ENCODE measurements at regions not wholly inside any gene's neighbourhood (a gene's known extent, or its start where the extent isn't known, plus 50 kb on each side); places are given as distances from the start of the nearest gene placed in this dataset.
A peak's percentile ranks its signal among the peaks of the same experiment; 100 is the strongest.

DNA sequence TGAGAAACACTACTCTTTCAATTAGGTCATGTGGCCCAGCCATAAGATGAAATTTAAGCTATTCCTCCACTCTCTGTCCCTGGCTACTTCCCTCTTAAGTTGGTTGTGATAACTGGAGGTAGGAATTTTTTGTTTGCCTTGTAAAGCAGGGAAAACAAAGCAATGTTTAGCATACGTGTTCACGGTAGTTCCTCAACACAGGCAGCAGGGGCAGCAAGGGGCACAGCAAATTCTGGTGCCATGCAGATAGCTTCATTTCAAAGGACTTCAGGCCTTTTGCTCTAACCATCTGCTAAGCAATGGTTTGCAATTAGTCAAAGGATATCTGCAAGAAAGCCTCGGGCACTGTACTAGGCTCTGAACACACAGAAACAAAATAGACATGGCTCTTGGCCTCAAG, 330.2 kb downstream of the ZIC3 start:
- H4K20me1 ChIP-seq (replicated peaks in 1 of 2; ENCODE audit: control insufficient read depth in 1 of 2, insufficient read depth in 2 of 2, low read length in 2 of 2): no peaks in the 10 kb centered on the region
- H3K56ac ChIP-seq (replicated peaks; ENCODE audit: insufficient read length, low read depth, low read length): no peak overlapping the region
- H2BK12ac ChIP-seq (ENCODE audit: low read depth, low read length): no peak overlapping the region
- H3K9ac ChIP-seq (replicated peaks in 1 of 4; ENCODE audit: extremely low read depth in 1 of 4, low read depth in 3 of 4, low read length in 3 of 4): no peak overlapping the region
- H3K27me3 ChIP-seq (replicated peaks in 1 of 4; ENCODE audit: control insufficient read depth in 3 of 4, extremely low read depth in 1 of 4, insufficient read depth in 3 of 4, low read length in 3 of 4): no peaks in the 10 kb centered on the region
- CTCF ChIA-PET (ENCODE audit: partially characterized antibody): interaction anchor here (0.8 to 1.8 kb wide), 11 partner anchors 9 to 467 kb away, joined by 3 to 5 read pairs (median 3); no protein-coding TSS in a partner anchor
- no peak overlapping the region for H2BK20ac ChIP-seq (ENCODE audit: low read length)
- no peak overlapping the region for H2AK5ac ChIP-seq (ENCODE audit: low read depth, low read length)
- peak; percentile 96 for FAIRE-seq
- no peaks in the 10 kb centered on the region for H3K9me3 ChIP-seq (ENCODE audit: insufficient read depth in 2 of 2, low read depth in 1 of 2, low read length in 1 of 2)
- H4K5ac ChIP-seq (ENCODE audit: insufficient read length, low read depth, low read length): no peak overlapping the region
- H3K79me1 ChIP-seq (ENCODE audit: low read depth, low read length): no peaks in the 10 kb centered on the region
- H3K18ac ChIP-seq (ENCODE audit: extremely low read depth, low read length): no peak overlapping the region
- no peak overlapping the region for H2BK15ac ChIP-seq (ENCODE audit: low read length)
- H3K4me1 ChIP-seq (replicated peaks in 1 of 4; ENCODE audit: control insufficient read depth in 3 of 4, insufficient read depth in 4 of 4, low read length in 3 of 4): no peaks in the 10 kb centered on the region
- no peak overlapping the region for H4K91ac ChIP-seq (replicated peaks; ENCODE audit: insufficient read length, low read length)
- H3K23ac ChIP-seq (ENCODE audit: insufficient read length): no peak overlapping the region
- POLR2A ChIA-PET (ENCODE audit: partially characterized antibody): no interaction called here
- H3K14ac ChIP-seq (ENCODE audit: insufficient read length): no peak overlapping the region
- H4K8ac ChIP-seq (ENCODE audit: extremely low read depth, insufficient read depth, low read length): no peak overlapping the region
- H2BK5ac ChIP-seq (ENCODE audit: low read depth, low read length): no peak overlapping the region
- H3K36me3 ChIP-seq (ENCODE audit: control insufficient read depth in 2 of 4, insufficient read depth in 4 of 4, low read length in 3 of 4): no peaks in the 10 kb centered on the region
- 52% methylated on average over 3 of the region's 3 CpGs; no CpG with 5 or more reads in 1 of the 2 experiments for WGBS, 2 experiments (ENCODE audit: extremely low coverage in 1 of 2, insufficient coverage in 1 of 2, insufficient read length in 1 of 2, insufficient replicate concordance in 2 of 2, low coverage in 1 of 2, low lambda C conversion rate in 2 of 2, missing lambda C conversion rate in 1 of 2)
- DNase-seq (ENCODE audit: low read depth in 1 of 2, low spot score in 2 of 2): peak in 1 of 2 experiments; percentile 2
- H3K27ac ChIP-seq (ENCODE audit: low read depth, low read length): no peak overlapping the region
- H3K4me3 ChIP-seq (ENCODE audit: extremely low read depth in 1 of 4, insufficient read depth in 2 of 4, low read depth in 3 of 4, low read length in 4 of 4): no peak overlapping the region
- H3K23me2 ChIP-seq (ENCODE audit: low read depth, low read length): no peaks in the 10 kb centered on the region
- H3K4me2 ChIP-seq (ENCODE audit: insufficient read depth in 1 of 2, low read depth in 2 of 2, low read length in 2 of 2): no peak overlapping the region
- no peak overlapping the region for H2AFZ ChIP-seq (ENCODE audit: low read length)
- no peak overlapping the region for H2BK120ac ChIP-seq (replicated peaks; ENCODE audit: low read depth, low read length)
- no peak overlapping the region for H3K4ac ChIP-seq (replicated peaks; ENCODE audit: insufficient read length, low read depth, low read length)
- H3K79me2 ChIP-seq (ENCODE audit: control insufficient read depth in 1 of 2, insufficient read depth in 2 of 2, low read length in 2 of 2): no peaks in the 10 kb centered on the region
- no peak for TF ChIP-seq BCL11A (IDR thresholded peaks at IDR 0.05; ENCODE audit: low read depth in 2 of 2, low read length in 2 of 2)
- TF ChIP-seq BACH1 (IDR thresholded peaks at IDR 0.05; ENCODE audit: low read length): no peak
- peak; percentile 18 to 48 for TF ChIP-seq RAD21 (IDR thresholded peaks at IDR 0.05 in 1 of 2, conservative IDR thresholded peaks at IDR 0.05 in 1 of 2; ENCODE audit: low read depth in 2 of 2, low read length in 2 of 2)
- TF ChIP-seq, protein P1, sequence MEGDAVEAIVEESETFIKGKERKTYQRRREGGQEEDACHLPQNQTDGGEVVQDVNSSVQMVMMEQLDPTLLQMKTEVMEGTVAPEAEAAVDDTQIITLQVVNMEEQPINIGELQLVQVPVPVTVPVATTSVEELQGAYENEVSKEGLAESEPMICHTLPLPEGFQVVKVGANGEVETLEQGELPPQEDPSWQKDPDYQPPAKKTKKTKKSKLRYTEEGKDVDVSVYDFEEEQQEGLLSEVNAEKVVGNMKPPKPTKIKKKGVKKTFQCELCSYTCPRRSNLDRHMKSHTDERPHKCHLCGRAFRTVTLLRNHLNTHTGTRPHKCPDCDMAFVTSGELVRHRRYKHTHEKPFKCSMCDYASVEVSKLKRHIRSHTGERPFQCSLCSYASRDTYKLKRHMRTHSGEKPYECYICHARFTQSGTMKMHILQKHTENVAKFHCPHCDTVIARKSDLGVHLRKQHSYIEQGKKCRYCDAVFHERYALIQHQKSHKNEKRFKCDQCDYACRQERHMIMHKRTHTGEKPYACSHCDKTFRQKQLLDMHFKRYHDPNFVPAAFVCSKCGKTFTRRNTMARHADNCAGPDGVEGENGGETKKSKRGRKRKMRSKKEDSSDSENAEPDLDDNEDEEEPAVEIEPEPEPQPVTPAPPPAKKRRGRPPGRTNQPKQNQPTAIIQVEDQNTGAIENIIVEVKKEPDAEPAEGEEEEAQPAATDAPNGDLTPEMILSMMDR (IDR thresholded peaks at IDR 0.05; ENCODE audit: control extremely low read depth in 1 of 3, insufficient read depth in 1 of 3, low read depth in 1 of 3, low read length in 3 of 3): peak; percentile 3 to 56 (median 48); a peak in 3 of 4 replicates
